MCF 10A (cell line): ENCODE measurements at regions not wholly inside any gene's neighbourhood (a gene's known extent, or its start where the extent isn't known, plus 50 kb on each side); places are given as distances from the start of the nearest gene placed in this dataset.

ENCODE experiments used
- BruUV-seq: library from RNA; stranded (reverse); fragments of 400-500 nt; replicated peaks from 2 replicates; lab custom pipeline; 2021; lab: Mats Ljungman, UMichigan
- CTCF ChIA-PET: fragments of 300-600 bp; sonication (Branson Sonifier 250); formaldehyde crosslinking; extraction: SDS; loops from one replicate; lab custom pipeline; 2021; ENCODE audit warnings: antibody characterized with exemption, inconsistent platforms; lab: Yijun Ruan, JAX
- POLR2A ChIA-PET: fragments of 300-600, 350-650 bp; sonication (Branson Sonifier 250); formaldehyde crosslinking; extraction: SDS; loops from one replicate; lab custom pipeline; 2020; ENCODE audit warnings: antibody characterized with exemption, inconsistent platforms; lab: Yijun Ruan, JAX
- DNase-seq: peaks from one replicate; pipeline ENCODE4 v3.0.0-alpha.2; 2018; ENCODE audit not compliant: unreplicated experiment
- H3K27ac Mint-ChIP-seq: one replicate; pipeline ENCODE4 v1.8.0; 2022; ENCODE audit warnings: mild to moderate bottlenecking, low read depth, mixed read lengths; ENCODE audit not compliant: unreplicated experiment
- H3K27me3 Mint-ChIP-seq: one replicate; pipeline ENCODE4 v1.8.0; 2022; ENCODE audit warnings: mixed read lengths; ENCODE audit not compliant: insufficient read depth, unreplicated experiment
- H3K36me3 Mint-ChIP-seq: one replicate; pipeline ENCODE4 v1.8.0; 2022; ENCODE audit warnings: mild to moderate bottlenecking, moderate library complexity, mixed read lengths; ENCODE audit not compliant: insufficient read depth, unreplicated experiment
- H3K4me1 Mint-ChIP-seq: one replicate; pipeline ENCODE4 v1.8.0; 2022; ENCODE audit warnings: mixed read lengths; ENCODE audit not compliant: insufficient read depth, unreplicated experiment
- H3K4me3 Mint-ChIP-seq: one replicate; pipeline ENCODE4 v1.8.0; 2022; ENCODE audit warnings: mild to moderate bottlenecking, moderate library complexity, mixed read lengths; ENCODE audit not compliant: unreplicated experiment
- H3K9me3 Mint-ChIP-seq: one replicate; pipeline ENCODE4 v1.8.0; 2022; ENCODE audit warnings: mixed read lengths; ENCODE audit not compliant: unreplicated experiment
- intact Hi-C: fragments of 100-400 bp; cut with micrococcal nuclease; formaldehyde crosslinking; loops from 2 replicates; pipeline ENCODE4 v1.14.1; 2022
- TF ChIP-seq, protein P1 (sequence below): fragments of 200-600 bp; IDR thresholded peaks from one replicate; pipeline ENCODE4 v1.8.0; 2022; ENCODE audit warnings: antibody characterized with exemption, mild to moderate bottlenecking; ENCODE audit not compliant: unreplicated experiment

DNA sequence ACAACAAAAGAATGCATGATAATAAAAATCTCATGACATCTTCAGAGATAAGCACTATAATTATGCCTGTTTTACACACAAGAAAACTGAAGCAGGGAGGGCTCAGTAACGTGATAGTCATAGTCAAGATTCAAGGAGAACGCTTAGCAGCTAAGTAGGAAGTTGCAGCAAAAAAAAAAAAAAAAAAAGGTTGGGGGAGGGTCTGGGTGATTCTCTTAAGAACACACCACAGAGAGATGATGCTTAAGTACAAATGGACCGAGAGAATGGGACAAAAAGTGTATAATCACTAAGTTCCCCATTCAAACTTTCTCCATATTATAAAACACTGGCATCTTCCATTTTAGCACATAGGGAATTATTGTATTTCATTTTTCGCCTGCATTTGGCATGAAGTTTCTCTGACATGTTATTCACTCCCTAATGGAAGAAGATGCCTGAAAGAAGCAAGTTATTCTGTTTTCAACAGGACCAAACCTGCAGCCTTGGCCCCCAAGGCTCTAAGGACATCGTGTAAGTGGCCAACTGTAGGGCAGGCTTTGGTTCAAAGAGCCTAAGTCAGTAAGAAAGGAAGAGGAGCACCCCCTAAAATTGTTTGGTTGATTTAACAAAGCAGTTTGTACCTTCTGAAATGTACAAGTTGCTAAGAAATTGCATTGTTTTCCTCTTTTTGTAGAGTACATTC is 142.9 kb upstream of the TMPO start:
- Mint-ChIP-seq H3K4me1 (peaks cover 10% of the 10 kb centered on the region), H3K27me3 (peaks cover 32% of the 10 kb centered on the region), H3K36me3 (no peaks in the 10 kb centered on the region), H3K4me3 (no peak overlapping the region), H3K9me3 (no peaks in the 10 kb centered on the region), H3K27ac (no peak overlapping the region)
- intact Hi-C loops, result loop anchor here (1.0 to 5.0 kb wide), 7 partner anchors 146 to 1794 kb away; no protein-coding TSS in a partner anchor
- POLR2A ChIA-PET, result no interaction called here
- CTCF ChIA-PET, result interaction anchor here (0.6 to 3.7 kb wide), 4 partner anchors 26 to 1069 kb away, joined by 3 to 21 read pairs (median 4); no protein-coding TSS in a partner anchor
- TF ChIP-seq, protein P1, sequence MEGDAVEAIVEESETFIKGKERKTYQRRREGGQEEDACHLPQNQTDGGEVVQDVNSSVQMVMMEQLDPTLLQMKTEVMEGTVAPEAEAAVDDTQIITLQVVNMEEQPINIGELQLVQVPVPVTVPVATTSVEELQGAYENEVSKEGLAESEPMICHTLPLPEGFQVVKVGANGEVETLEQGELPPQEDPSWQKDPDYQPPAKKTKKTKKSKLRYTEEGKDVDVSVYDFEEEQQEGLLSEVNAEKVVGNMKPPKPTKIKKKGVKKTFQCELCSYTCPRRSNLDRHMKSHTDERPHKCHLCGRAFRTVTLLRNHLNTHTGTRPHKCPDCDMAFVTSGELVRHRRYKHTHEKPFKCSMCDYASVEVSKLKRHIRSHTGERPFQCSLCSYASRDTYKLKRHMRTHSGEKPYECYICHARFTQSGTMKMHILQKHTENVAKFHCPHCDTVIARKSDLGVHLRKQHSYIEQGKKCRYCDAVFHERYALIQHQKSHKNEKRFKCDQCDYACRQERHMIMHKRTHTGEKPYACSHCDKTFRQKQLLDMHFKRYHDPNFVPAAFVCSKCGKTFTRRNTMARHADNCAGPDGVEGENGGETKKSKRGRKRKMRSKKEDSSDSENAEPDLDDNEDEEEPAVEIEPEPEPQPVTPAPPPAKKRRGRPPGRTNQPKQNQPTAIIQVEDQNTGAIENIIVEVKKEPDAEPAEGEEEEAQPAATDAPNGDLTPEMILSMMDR, result no peak
- no peak for DNase-seq
- BruUV-seq, result no TSS peak

DNA sequence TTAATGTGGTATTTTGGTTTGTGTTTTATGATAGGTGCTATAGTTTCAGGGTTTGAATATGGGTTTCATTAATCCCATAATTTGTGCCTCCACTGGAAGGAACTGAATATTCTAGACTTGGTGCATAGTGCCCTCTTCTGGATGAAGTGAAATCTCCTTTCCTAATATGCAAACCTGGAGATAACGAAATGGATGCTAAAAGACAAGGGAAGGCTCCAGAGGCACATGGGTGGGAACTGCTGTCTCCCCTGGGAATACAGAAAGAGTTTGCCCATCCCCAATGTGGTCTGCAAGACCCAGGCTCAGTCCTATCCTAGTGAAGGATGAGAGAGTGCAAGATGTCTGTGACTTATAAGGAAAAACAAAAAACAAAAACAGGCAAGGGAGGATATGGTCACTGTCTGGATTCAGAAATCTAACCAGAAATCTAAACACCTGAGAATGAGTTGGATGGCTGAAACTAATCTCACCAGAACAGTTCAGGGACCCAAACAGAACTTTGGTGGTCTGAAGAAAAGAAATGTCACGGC is 142.3 kb upstream of the TMPO start:
- CTCF ChIA-PET, result interaction anchor here (0.7 to 1.2 kb wide), 2 partner anchors 403 to 1793 kb away, joined by 3 to 4 read pairs; no protein-coding TSS in a partner anchor
- Mint-ChIP-seq H3K36me3 (no peaks in the 10 kb centered on the region), H3K9me3 (no peaks in the 10 kb centered on the region), H3K4me3 (no peak overlapping the region), H3K27me3 (peaks cover 38% of the 10 kb centered on the region), H3K27ac (no peak overlapping the region), H3K4me1 (peaks cover 10% of the 10 kb centered on the region)
- POLR2A ChIA-PET, result no interaction called here
- BruUV-seq, result no TSS peak
- intact Hi-C loops, result loop anchor here (1.0 to 5.0 kb wide), 7 partner anchors 146 to 1795 kb away; no protein-coding TSS in a partner anchor
- peak; percentile 75 for DNase-seq
- TF ChIP-seq, protein P1, result peak; percentile 66

DNA sequence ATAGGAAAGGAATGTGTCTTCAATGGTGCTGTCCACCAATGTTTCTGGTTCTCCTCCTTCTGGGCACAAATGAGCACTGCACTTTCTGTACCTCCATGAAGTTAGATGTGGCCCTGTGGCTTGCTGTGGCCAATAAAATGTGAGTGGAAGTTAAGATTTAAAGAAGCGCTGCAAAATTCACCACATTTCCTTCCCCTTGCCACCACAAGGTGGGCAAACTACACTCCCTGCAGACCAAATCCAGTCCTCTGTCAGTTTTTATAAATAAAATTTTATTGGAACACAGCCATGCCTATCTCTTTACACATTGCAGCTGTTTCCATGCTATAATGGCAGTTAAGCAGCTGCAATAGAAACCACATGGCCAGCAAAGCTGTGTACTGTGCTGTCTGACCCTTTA is 141.4 kb upstream of the TMPO start:
- POLR2A ChIA-PET, result interaction anchor here (0.6 kb wide), 1 partner anchor 1385 kb away, joined by 3 read pairs; no protein-coding TSS in a partner anchor
- no TSS peak for BruUV-seq
- intact Hi-C loops, result loop anchor here (5.0 kb wide), 3 partner anchors 657 to 1387 kb away; no protein-coding TSS in a partner anchor
- DNase-seq, result peak; percentile 16
- no peak overlapping the region for H3K27ac Mint-ChIP-seq
- H3K36me3 Mint-ChIP-seq, result no peaks in the 10 kb centered on the region
- no peak overlapping the region for H3K4me3 Mint-ChIP-seq
- H3K9me3 Mint-ChIP-seq, result no peaks in the 10 kb centered on the region
- H3K4me1 Mint-ChIP-seq, result peaks cover 10% of the 10 kb centered on the region
- CTCF ChIA-PET, result interaction anchor here (0.7 to 1.2 kb wide), 5 partner anchors 366 to 1796 kb away, joined by 3 to 6 read pairs (median 4); no protein-coding TSS in a partner anchor
- H3K27me3 Mint-ChIP-seq, result peaks cover 47% of the 10 kb centered on the region
- TF ChIP-seq, protein P1, result no peak

DNA sequence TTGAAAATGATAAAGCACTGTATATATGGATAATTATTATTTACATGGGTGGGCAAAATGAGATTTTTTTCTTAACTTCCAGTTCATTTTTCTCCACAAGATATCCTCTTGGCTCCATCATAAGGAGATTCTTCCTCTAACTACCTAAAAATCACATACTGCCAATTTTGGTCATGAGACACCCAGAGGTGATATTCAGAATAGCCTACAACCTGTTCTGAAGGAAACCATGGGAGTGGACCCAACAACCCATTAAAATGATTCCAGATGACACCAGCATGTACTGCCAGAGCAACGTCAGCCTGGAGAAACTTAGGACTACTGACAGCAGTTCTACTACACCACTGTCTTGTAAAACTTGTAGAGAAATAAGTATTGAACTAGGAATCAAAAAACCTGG is 136.3 kb upstream of the TMPO start:
- Mint-ChIP-seq H3K36me3 (no peaks in the 10 kb centered on the region), H3K9me3 (no peaks in the 10 kb centered on the region), H3K27ac (no peak overlapping the region), H3K27me3 (peaks cover 66% of the 10 kb centered on the region), H3K4me3 (no peak overlapping the region), H3K4me1 (no peaks in the 10 kb centered on the region)
- ChIA-PET POLR2A (no interaction called here), CTCF (no interaction called here)
- TF ChIP-seq, protein P1, result no peak
- BruUV-seq, result no TSS peak
- intact Hi-C loops, result no loop called here
- no peak for DNase-seq
